ENCODE measurements at regions not wholly inside any gene's neighbourhood (a gene's known extent, or its start where the extent isn't known, plus 50 kb on each side); places are given as distances from the start of the nearest gene placed in this dataset.

- no peak for TF ChIP-seq CTCF (IDR thresholded peaks at IDR 0.05; ENCODE audit: insufficient read depth, low read depth, low read length, missing control alignments)
- no peak for DNase-seq (ENCODE audit: low read depth)
- no peak overlapping the region for H3K4me3 ChIP-seq (ENCODE audit: low read depth, low read length)
Observed at GRCh38 chr4:62232814-62233213, 1032.7 kb downstream of the ADGRL3 start.

- no peak overlapping the region for H3K4me3 ChIP-seq (ENCODE audit: low read depth, low read length)
- no peak for DNase-seq (ENCODE audit: low read depth)
- no peak for TF ChIP-seq CTCF (IDR thresholded peaks at IDR 0.05; ENCODE audit: insufficient read depth, low read depth, low read length, missing control alignments)
Observed at GRCh38 chr4:62231994-62232393, 1031.9 kb downstream of the ADGRL3 start.

DNA sequence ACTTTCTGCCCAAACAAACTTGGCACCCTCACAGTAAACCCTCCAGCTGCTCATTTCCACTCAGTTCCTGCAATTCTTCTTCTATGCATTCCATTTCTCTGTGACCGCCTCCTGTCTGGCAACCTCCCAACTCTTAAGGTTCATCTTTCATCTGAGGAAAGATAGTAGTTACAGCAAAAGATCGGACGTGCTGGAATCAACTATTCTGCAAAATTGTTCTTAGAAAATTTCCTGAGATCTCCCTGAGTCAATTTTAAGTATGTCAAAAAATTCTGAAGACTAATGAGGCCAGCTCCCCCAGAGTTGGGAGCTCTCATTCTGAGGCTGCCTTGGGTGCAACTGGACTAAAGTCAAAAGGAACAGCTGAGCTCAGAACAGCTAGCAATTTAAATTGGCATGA, 1026.0 kb downstream of the ADGRL3 start:
- no peak overlapping the region for H3K4me3 ChIP-seq (ENCODE audit: low read depth, low read length)
- TF ChIP-seq CTCF (IDR thresholded peaks at IDR 0.05; ENCODE audit: insufficient read depth, low read depth, low read length, missing control alignments), result no peak

GRCh38 chr4:62222121-62222520, 1022.0 kb downstream of the ADGRL3 start:
- no peak for TF ChIP-seq CTCF (IDR thresholded peaks at IDR 0.05; ENCODE audit: insufficient read depth, low read depth, low read length, missing control alignments)
- no peak overlapping the region for H3K4me3 ChIP-seq (ENCODE audit: low read depth, low read length)
- DNase-seq (ENCODE audit: low read depth), result no peak

More for the DNA sequence above, 1026.0 kb downstream of the ADGRL3 start:
- no peak for DNase-seq (ENCODE audit: low read depth)

DNA sequence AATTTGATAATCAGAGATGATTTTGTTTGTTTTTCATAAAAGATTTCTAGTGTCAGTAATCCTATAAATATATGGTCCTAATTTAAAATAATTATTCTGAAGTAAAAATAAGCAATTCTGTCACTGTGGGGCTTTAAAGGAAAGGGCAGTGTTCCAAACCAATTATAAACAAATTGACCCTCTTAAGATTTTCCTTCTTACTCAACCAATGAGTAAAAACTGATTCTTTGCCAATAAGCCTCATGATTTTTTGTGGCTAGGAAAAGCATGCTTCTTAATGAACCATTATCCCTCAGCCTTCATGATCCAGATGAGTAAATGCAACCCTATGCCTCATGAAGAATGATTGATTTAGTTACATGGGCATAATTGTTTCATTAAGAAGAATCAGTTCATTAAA, 1010.4 kb downstream of the ADGRL3 start:
- no peak for DNase-seq (ENCODE audit: low read depth)
- TF ChIP-seq CTCF (IDR thresholded peaks at IDR 0.05; ENCODE audit: insufficient read depth, low read depth, low read length, missing control alignments), result no peak
- no peak overlapping the region for H3K4me3 ChIP-seq (ENCODE audit: low read depth, low read length)

DNA sequence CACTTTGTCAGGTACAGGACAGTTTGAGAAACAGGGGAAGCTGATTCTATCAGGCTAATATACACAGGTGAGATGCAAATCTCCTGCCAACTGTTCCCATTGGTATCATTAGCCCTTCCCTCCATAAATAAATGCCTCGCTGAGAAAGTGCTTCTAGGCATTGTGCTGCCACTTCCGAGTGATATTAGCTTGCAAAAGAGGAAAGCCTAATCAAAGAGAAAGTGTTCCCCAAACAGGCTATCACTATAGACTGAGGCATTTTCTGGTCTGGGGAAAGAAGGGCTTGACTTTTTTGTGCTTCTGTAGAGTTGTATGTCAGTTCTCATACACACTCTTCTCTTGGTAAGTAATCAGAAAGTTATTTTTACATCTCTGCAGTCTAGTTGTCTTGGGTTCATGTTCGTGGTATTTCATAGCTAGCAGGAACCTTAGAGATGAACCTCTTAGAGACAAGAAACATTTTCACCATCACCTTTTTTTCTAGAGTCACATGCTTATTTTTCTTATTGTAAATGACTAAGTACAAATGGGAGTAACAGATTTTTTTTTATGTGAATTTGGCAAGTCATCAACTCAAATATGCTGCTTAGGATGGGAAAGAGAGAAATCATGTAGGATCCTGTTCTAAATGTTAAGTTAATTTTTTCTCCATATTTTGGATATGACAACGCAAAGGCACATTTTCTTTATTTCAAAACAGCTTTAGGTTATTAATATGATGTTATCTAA, 1009.8 kb downstream of the ADGRL3 start:
- no peak for DNase-seq (ENCODE audit: low read depth)
- H3K4me3 ChIP-seq (ENCODE audit: low read depth, low read length), result no peak overlapping the region
- no peak for TF ChIP-seq CTCF (IDR thresholded peaks at IDR 0.05; ENCODE audit: insufficient read depth, low read depth, low read length, missing control alignments)

GRCh38 chr4:62208921-62209320, 1008.8 kb downstream of the ADGRL3 start:
- no peak for DNase-seq (ENCODE audit: low read depth)
- H3K4me3 ChIP-seq (ENCODE audit: low read depth, low read length), result no peak overlapping the region
- no peak for TF ChIP-seq CTCF (IDR thresholded peaks at IDR 0.05; ENCODE audit: insufficient read depth, low read depth, low read length, missing control alignments)
